ENCODE measurements at regions not wholly inside any gene's neighbourhood (a gene's known extent, or its start where the extent isn't known, plus 50 kb on each side); places are given as distances from the start of the nearest gene placed in this dataset.

- no peak overlapping the region for H3K4me2 ChIP-seq (ENCODE audit: low read depth, low read length)
- DNase-seq (ENCODE audit: low spot score) (no peak), ATAC-seq (no peak), FAIRE-seq (no peak)
- no peaks in the 10 kb centered on the region for H3K36me3 ChIP-seq (replicated peaks in 1 of 2; ENCODE audit: control insufficient read depth in 1 of 2, insufficient read depth in 2 of 2, low read length in 2 of 2)
- BruUV-seq (replicated peaks): no TSS peak
- H3K79me2 ChIP-seq (ENCODE audit: insufficient read depth, low read length): no peaks in the 10 kb centered on the region
- no peak overlapping the region for H2AFZ ChIP-seq (ENCODE audit: low read length)
- WGBS (ENCODE audit: low lambda C conversion rate): 3% methylated on average over 3 of the region's 3 CpGs
- POLR2A ChIA-PET: no interaction called here
- no peak for TF ChIP-seq PLRG1 (conservative IDR thresholded peaks at IDR 0.05)
- TF ChIP-seq, protein P1, sequence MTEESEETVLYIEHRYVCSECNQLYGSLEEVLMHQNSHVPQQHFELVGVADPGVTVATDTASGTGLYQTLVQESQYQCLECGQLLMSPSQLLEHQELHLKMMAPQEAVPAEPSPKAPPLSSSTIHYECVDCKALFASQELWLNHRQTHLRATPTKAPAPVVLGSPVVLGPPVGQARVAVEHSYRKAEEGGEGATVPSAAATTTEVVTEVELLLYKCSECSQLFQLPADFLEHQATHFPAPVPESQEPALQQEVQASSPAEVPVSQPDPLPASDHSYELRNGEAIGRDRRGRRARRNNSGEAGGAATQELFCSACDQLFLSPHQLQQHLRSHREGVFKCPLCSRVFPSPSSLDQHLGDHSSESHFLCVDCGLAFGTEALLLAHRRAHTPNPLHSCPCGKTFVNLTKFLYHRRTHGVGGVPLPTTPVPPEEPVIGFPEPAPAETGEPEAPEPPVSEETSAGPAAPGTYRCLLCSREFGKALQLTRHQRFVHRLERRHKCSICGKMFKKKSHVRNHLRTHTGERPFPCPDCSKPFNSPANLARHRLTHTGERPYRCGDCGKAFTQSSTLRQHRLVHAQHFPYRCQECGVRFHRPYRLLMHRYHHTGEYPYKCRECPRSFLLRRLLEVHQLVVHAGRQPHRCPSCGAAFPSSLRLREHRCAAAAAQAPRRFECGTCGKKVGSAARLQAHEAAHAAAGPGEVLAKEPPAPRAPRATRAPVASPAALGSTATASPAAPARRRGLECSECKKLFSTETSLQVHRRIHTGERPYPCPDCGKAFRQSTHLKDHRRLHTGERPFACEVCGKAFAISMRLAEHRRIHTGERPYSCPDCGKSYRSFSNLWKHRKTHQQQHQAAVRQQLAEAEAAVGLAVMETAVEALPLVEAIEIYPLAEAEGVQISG (CRISPR knock-in tag; IDR thresholded peaks at IDR 0.05): no peak
- TF ChIP-seq FOSL1 (CRISPR knock-in tag; IDR thresholded peaks at IDR 0.05; ENCODE audit: borderline replicate concordance): no peak
- TF ChIP-seq HDAC6 (IDR thresholded peaks at IDR 0.05; ENCODE audit: low read depth, low read length): no peak
- no peak for TF ChIP-seq HOXA3 (CRISPR knock-in tag; IDR thresholded peaks at IDR 0.05)
- no peak for TF ChIP-seq ZFP82 (CRISPR knock-in tag; IDR thresholded peaks at IDR 0.05; ENCODE audit: borderline replicate concordance)
- no peaks in the 10 kb centered on the region for H3K9me3 ChIP-seq (ENCODE audit: low read length)
- in situ Hi-C loops (cut with HindIII; ENCODE audit: extremely low pct_ligation_motif_present, low pct_unique_long_range_greater_than_20kb) (no loop called here), intact Hi-C loops (cut with micrococcal nuclease; ENCODE audit: unreplicated experiment) (no loop called here)
- H3K27me3 ChIP-seq (ENCODE audit: control insufficient read depth in 1 of 2, insufficient read depth in 2 of 2, low read length in 2 of 2): no peaks in the 10 kb centered on the region; a peak in 1 of 5 replicates
- CTCF ChIA-PET (ENCODE audit: low intra/inter-chr PET ratio, low total read pairs): no interaction called here
- H3K27ac ChIP-seq (ENCODE audit: extremely low read length, insufficient read depth, low read length): no peak overlapping the region
- H3K9ac ChIP-seq (ENCODE audit: insufficient read depth, low read depth, low read length): no peak overlapping the region
- H3K4me1 ChIP-seq (ENCODE audit: insufficient read depth, low read length): no peaks in the 10 kb centered on the region
- no peaks in the 10 kb centered on the region for H4K20me1 ChIP-seq (ENCODE audit: insufficient read depth, low read length)
- H3K4me3 ChIP-seq (replicated peaks in 1 of 3; ENCODE audit: insufficient read depth in 1 of 3, low read depth in 2 of 3, low read length in 3 of 3): no peak overlapping the region
These were observed 61.5 kb upstream of the ALKAL2 start for GRCh38 chr2:349390-349789.

GRCh38 chr2:348361-348916, 60.5 kb upstream of the ALKAL2 start:
- ChIA-PET POLR2A (no interaction called here), CTCF (ENCODE audit: low intra/inter-chr PET ratio, low total read pairs) (no interaction called here)
- H4K20me1 ChIP-seq (ENCODE audit: insufficient read depth, low read length): no peaks in the 10 kb centered on the region
- H3K27ac ChIP-seq (ENCODE audit: extremely low read length, insufficient read depth, low read length): no peak overlapping the region
- TF ChIP-seq GATA4 (IDR thresholded peaks at IDR 0.05; ENCODE audit: borderline replicate concordance, low read depth): no peak
- no peak for TF ChIP-seq MAFF (IDR thresholded peaks at IDR 0.05; ENCODE audit: low read depth, low read length)
- TF ChIP-seq SOX6 (IDR thresholded peaks at IDR 0.05): no peak
- TF ChIP-seq SOX6 (CRISPR knock-in tag; IDR thresholded peaks at IDR 0.05): no peak
- TF ChIP-seq, protein P2, sequence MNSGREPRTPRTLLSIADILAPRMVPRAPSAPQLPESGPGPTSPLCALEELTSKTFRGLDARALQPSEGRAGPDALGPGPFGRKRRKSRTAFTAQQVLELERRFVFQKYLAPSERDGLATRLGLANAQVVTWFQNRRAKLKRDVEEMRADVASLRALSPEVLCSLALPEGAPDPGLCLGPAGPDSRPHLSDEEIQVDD (CRISPR knock-in tag; IDR thresholded peaks at IDR 0.05; ENCODE audit: borderline replicate concordance): no peak
- no peak for TF ChIP-seq YEATS2 (CRISPR knock-in tag; IDR thresholded peaks at IDR 0.05; ENCODE audit: borderline replicate concordance)
- TF ChIP-seq PHF20 (CRISPR knock-in tag; IDR thresholded peaks at IDR 0.05): no peak
- no peak for TF ChIP-seq BCL6 (CRISPR knock-in tag; IDR thresholded peaks at IDR 0.05)
- no peak for TF ChIP-seq KAT8 (CRISPR knock-in tag; IDR thresholded peaks at IDR 0.05)
- TF ChIP-seq MED1 (CRISPR knock-in tag; IDR thresholded peaks at IDR 0.05): no peak
- TF ChIP-seq ZNF766 (CRISPR knock-in tag; IDR thresholded peaks at IDR 0.05; ENCODE audit: borderline replicate concordance): no peak
- no peak for TF ChIP-seq SSRP1 (CRISPR knock-in tag; IDR thresholded peaks at IDR 0.05)
- H3K79me2 ChIP-seq (ENCODE audit: insufficient read depth, low read length): no peaks in the 10 kb centered on the region
- in situ Hi-C loops (cut with HindIII; ENCODE audit: extremely low pct_ligation_motif_present, low pct_unique_long_range_greater_than_20kb): no loop called here
- H3K27me3 ChIP-seq (ENCODE audit: control insufficient read depth in 1 of 2, insufficient read depth in 2 of 2, low read length in 2 of 2): peaks cover 0 to under 1% of the 10 kb centered on the region in 2 experiments; a peak in 1 of 5 replicates
- no peak for ATAC-seq
- no TSS peak for BruUV-seq (replicated peaks)
- intact Hi-C loops (cut with micrococcal nuclease; ENCODE audit: unreplicated experiment): no loop called here
- no peaks in the 10 kb centered on the region for H3K4me1 ChIP-seq (ENCODE audit: insufficient read depth, low read length)
- no peaks in the 10 kb centered on the region for H3K36me3 ChIP-seq (replicated peaks in 1 of 2; ENCODE audit: control insufficient read depth in 1 of 2, insufficient read depth in 2 of 2, low read length in 2 of 2)
- no peak overlapping the region for H2AFZ ChIP-seq (ENCODE audit: low read length)
- no peak for DNase-seq (ENCODE audit: low spot score)
- no peak overlapping the region for H3K4me2 ChIP-seq (ENCODE audit: low read depth, low read length)
- WGBS (ENCODE audit: low lambda C conversion rate): 9% methylated on average over 8 of the region's 8 CpGs
- no peak overlapping the region for H3K9ac ChIP-seq (ENCODE audit: insufficient read depth, low read depth, low read length)
- no peak overlapping the region for H3K4me3 ChIP-seq (replicated peaks in 1 of 3; ENCODE audit: insufficient read depth in 1 of 3, low read depth in 2 of 3, low read length in 3 of 3)
- no peak for FAIRE-seq
- H3K9me3 ChIP-seq (ENCODE audit: low read length): no peaks in the 10 kb centered on the region

Data from HepG2 (cell line).